GM12878 (cell line): ENCODE measurements at regions not wholly inside any gene's neighbourhood (a gene's known extent, or its start where the extent isn't known, plus 50 kb on each side); places are given as distances from the start of the nearest gene placed in this dataset.

Experiments
- ATF7 ChIP-seq: fragments of 450-650 bp; IDR thresholded peaks from 2 replicates; pipeline ENCODE4 v1.6.1; 2016; ENCODE audit warnings: low read depth, mild to moderate bottlenecking
- BCL11A ChIP-seq: IDR thresholded peaks from 2 replicates; pipeline ENCODE4 v1.6.1; 2011; ENCODE audit warnings: low read depth, low read length
- CEBPZ ChIP-seq: fragments of 150-350 bp; IDR thresholded peaks from 2 replicates; pipeline ENCODE4 v1.6.1; 2016; ENCODE audit warnings: low read depth, low read length
- ELK1 ChIP-seq: IDR thresholded peaks from 2 replicates; pipeline ENCODE4 v1.6.1; 2012; ENCODE audit warnings: low read depth, low read length, improper control_type of control experiment
- HDGF ChIP-seq: fragments of 450-650 bp; IDR thresholded peaks from 2 replicates; pipeline ENCODE4 v1.6.1; 2016; ENCODE audit warnings: antibody characterized with exemption
- MYB ChIP-seq: fragments of 150-350 bp; IDR thresholded peaks from 2 replicates; pipeline ENCODE4 v1.6.1; 2014; ENCODE audit warnings: mild to moderate bottlenecking, low read depth, low read length, borderline replicate concordance
- MYC ChIP-seq: IDR thresholded peaks from 2 replicates; pipeline ENCODE4 v1.6.1; 2011; ENCODE audit warnings: mild to moderate bottlenecking, low read length, moderate library complexity, inconsistent platforms; ENCODE audit not compliant: insufficient read depth, insufficient replicate concordance, insufficient read length, severe bottlenecking
- NKRF ChIP-seq: fragments of 450-650 bp; conservative IDR thresholded peaks from 2 replicates; pipeline ENCODE4 v1.6.1; 2017; ENCODE audit warnings: mild to moderate bottlenecking, moderate library complexity
- PKNOX1 ChIP-seq: fragments of 450-650 bp; IDR thresholded peaks from 2 replicates; pipeline ENCODE4 v1.6.1; 2016; ENCODE audit warnings: mild to moderate bottlenecking
- POLR2AphosphoS5 ChIP-seq: IDR thresholded peaks from 2 replicates; pipeline ENCODE4 v1.6.1; 2011; ENCODE audit warnings: mild to moderate bottlenecking, low read length, inconsistent platforms
- RB1 ChIP-seq: fragments of 450-650 bp; formaldehyde crosslinking; IDR thresholded peaks from 2 replicates; pipeline ENCODE4 v1.6.1; 2017; ENCODE audit warnings: mild to moderate bottlenecking, borderline replicate concordance
- TAF1 ChIP-seq: IDR thresholded peaks from 2 replicates; pipeline ENCODE4 v1.6.1; 2011; ENCODE audit warnings: mild to moderate bottlenecking, low read depth, low read length, borderline replicate concordance
- ZNF217 ChIP-seq: fragments of 450-650 bp; IDR thresholded peaks from 2 replicates; pipeline ENCODE4 v1.6.1; 2017; ENCODE audit warnings: antibody characterized with exemption, mild to moderate bottlenecking
- ZNF687 ChIP-seq: fragments of 450-650 bp; IDR thresholded peaks from 2 replicates; pipeline ENCODE4 v1.6.1; 2017; ENCODE audit warnings: mild to moderate bottlenecking, moderate library complexity
- TF ChIP-seq, protein P1 (sequence below): fragments of 450-650 bp; IDR thresholded peaks from 2 replicates; pipeline ENCODE4 v1.6.1; 2017; ENCODE audit warnings: low read depth, mild to moderate bottlenecking, moderate library complexity

GRCh38 chr7:25894902-25895791 is 256.9 kb upstream of the NFE2L3 start (continued):
- TF ChIP-seq PKNOX1, result no peak
- TF ChIP-seq MYC, result no peak
- no peak for TF ChIP-seq CEBPZ
- no peak for TF ChIP-seq POLR2AphosphoS5
- peak; percentile 65; the same call in 1 of the 2 replicates for TF ChIP-seq ELK1
- TF ChIP-seq ATF7, result peak; percentile 86
- peak; percentile 81 for TF ChIP-seq BCL11A
- TF ChIP-seq NKRF, result no peak
- no peak for TF ChIP-seq ZNF687
- TF ChIP-seq, protein P1, sequence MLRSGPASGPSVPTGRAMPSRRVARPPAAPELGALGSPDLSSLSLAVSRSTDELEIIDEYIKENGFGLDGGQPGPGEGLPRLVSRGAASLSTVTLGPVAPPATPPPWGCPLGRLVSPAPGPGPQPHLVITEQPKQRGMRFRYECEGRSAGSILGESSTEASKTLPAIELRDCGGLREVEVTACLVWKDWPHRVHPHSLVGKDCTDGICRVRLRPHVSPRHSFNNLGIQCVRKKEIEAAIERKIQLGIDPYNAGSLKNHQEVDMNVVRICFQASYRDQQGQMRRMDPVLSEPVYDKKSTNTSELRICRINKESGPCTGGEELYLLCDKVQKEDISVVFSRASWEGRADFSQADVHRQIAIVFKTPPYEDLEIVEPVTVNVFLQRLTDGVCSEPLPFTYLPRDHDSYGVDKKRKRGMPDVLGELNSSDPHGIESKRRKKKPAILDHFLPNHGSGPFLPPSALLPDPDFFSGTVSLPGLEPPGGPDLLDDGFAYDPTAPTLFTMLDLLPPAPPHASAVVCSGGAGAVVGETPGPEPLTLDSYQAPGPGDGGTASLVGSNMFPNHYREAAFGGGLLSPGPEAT, result peak; percentile 85
- TF ChIP-seq TAF1, result no peak
- TF ChIP-seq MYB, result no peak
- TF ChIP-seq RB1, result peak; percentile 69; the same call in 1 of the 2 replicates
- no peak for TF ChIP-seq HDGF
- TF ChIP-seq ZNF217, result peak; percentile 63
